GM19035 (cell line): ENCODE measurements at regions not wholly inside any gene's neighbourhood (a gene's known extent, or its start where the extent isn't known, plus 50 kb on each side); places are given as distances from the start of the nearest gene placed in this dataset.

Source experiments
- ATAC-seq: cut with Tn5 transposase; IDR thresholded peaks from one replicate; pipeline ENCODE4 v1.9.1; 2021; ENCODE audit not compliant: unreplicated experiment

GRCh38 chr1:104435255-104435654, 685.6 kb downstream of the AMY1C start:
- ATAC-seq = no peak

GRCh38 chr1:104440011-104440410, 690.3 kb downstream of the AMY1C start:
- no peak for ATAC-seq

- no peak for ATAC-seq
Observed at GRCh38 chr1:104456724-104457123, 707.0 kb downstream of the AMY1C start.

- ATAC-seq = no peak
Observed at GRCh38 chr1:104459886-104460285, 710.2 kb downstream of the AMY1C start.

GRCh38 chr1:104460880-104461279, 711.2 kb downstream of the AMY1C start:
- no peak for ATAC-seq

GRCh38 chr1:104463126-104463697, 713.5 kb downstream of the AMY1C start:
- ATAC-seq = no peak

GRCh38 chr1:104466068-104466467, 716.4 kb downstream of the AMY1C start:
- no peak for ATAC-seq

GRCh38 chr1:104467590-104467989, 717.9 kb downstream of the AMY1C start:
- ATAC-seq = no peak

- no peak for ATAC-seq
Observed at GRCh38 chr1:104468282-104468681, 718.6 kb downstream of the AMY1C start.

GRCh38 chr1:104476126-104476525, 726.4 kb downstream of the AMY1C start:
- no peak for ATAC-seq

- no peak for ATAC-seq
Observed at GRCh38 chr1:104488296-104489015, 738.8 kb downstream of the AMY1C start.

GRCh38 chr1:104526158-104526795, 776.6 kb downstream of the AMY1C start:
- no peak for ATAC-seq

GRCh38 chr1:104531990-104532389, 782.3 kb downstream of the AMY1C start:
- ATAC-seq = no peak

GRCh38 chr1:104574620-104575019, 824.9 kb downstream of the AMY1C start:
- ATAC-seq = no peak

- no peak for ATAC-seq
Observed at GRCh38 chr1:104592926-104593325, 843.2 kb downstream of the AMY1C start.

GRCh38 chr1:104593413-104594187, 843.9 kb downstream of the AMY1C start:
- no peak for ATAC-seq

- ATAC-seq = no peak
Observed at GRCh38 chr1:104617474-104617873, 867.8 kb downstream of the AMY1C start.

GRCh38 chr1:104621221-104621620, 871.5 kb downstream of the AMY1C start:
- no peak for ATAC-seq

- no peak for ATAC-seq
Observed at GRCh38 chr1:104624538-104624937, 874.8 kb downstream of the AMY1C start.

- no peak for ATAC-seq
Observed at GRCh38 chr1:104629589-104629988, 879.9 kb downstream of the AMY1C start.

GRCh38 chr1:104630567-104631149, 881.0 kb downstream of the AMY1C start:
- ATAC-seq = no peak
